ENCODE measurements at regions not wholly inside any gene's neighbourhood (a gene's known extent, or its start where the extent isn't known, plus 50 kb on each side); places are given as distances from the start of the nearest gene placed in this dataset.
"Not testable (repeated sequence)": the region's sequence is repeated elsewhere in the genome, so short reads cannot be mapped to it uniquely, and the experiment has no call there.

DNA sequence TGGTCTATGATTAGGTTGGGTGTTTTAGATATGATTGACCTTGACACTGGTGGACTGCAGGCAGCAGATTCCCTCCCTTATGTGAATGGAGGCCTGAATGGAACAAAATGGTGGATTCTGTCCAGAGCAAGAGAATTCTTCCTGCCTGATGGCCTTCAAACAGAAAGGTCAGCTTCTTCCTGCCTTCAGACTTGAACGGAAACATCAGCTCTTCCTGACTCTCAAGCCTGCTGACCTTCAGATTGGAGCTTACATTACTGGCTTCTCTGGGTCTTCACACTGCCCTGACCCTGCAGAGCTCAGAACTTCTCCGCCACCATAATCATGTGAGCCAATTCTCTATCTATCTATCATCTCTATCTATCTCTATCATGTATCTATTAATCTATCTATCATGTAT is 111.6 kb downstream of the RAMP3 start:
- DNase-seq, result no peak

DNA sequence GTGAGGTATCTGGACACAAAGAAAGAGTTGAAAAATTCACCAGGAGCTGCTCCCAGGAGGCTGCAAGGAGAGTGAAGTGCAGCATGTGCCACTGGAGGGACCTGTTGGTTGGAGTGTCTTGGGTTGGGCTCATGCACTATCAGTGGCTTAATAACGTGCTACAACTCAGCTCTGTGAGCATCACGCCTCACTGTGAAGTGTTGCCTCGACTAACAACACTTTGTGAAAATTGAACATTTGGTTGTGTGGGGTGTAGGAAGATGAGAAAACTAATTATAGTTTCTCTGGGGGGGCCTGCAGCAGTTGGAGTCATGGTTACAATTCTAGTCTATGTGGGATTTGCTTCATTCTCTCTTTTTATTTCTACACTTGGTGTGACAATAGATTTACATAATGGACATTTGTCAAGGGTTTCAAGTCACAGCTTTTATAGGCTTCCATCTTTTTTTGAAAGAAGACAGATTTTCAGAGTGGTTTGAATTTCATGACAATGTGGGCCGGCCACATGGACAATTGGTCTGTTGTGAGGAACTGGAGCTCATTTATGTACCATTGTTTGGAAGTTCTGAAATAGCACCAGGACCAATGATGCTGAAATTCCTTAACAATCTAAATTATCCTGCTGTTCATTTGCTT is 121.3 kb downstream of the RAMP3 start:
- DNase-seq, result no peak

DNA sequence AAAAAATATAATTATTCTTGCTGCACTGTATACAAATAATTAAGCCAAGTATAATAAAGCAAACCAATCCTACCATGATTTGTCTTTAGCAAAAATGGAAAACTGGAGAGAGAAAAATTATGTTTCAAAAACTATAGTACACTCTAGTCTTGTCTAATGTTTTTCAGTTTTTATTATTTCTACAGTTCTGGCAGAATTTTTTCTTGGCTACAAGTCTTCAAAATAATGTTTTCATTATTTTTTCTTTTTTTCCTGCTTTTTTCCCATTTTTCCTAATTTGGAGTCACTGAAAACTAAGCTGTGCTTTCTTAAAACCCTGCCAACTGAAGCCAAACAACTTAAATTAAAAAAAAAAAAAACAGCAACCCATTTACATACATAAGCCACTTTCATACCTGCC is 132.0 kb downstream of the RAMP3 start:
- DNase-seq, result not testable (repeated sequence)

DNA sequence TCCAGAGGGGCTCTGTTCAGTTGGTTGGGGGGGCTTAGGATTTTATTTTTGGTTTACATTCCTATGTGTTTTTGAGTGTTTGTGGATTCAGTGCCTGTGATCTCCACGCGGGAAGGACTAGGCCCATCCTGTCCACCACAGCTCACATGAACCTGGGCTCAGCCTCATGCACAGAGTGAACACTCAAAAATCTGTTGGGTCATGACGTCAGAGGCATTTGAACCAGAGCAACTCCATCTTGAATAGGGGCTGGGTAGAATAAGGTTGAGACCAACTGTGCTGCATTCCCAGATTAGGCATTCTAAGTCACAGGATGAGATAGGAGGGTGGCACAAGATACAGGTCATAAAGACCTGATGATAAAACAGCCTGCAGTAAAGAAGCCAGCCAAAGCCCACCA is 133.3 kb downstream of the RAMP3 start:
- no peak for DNase-seq

DNA sequence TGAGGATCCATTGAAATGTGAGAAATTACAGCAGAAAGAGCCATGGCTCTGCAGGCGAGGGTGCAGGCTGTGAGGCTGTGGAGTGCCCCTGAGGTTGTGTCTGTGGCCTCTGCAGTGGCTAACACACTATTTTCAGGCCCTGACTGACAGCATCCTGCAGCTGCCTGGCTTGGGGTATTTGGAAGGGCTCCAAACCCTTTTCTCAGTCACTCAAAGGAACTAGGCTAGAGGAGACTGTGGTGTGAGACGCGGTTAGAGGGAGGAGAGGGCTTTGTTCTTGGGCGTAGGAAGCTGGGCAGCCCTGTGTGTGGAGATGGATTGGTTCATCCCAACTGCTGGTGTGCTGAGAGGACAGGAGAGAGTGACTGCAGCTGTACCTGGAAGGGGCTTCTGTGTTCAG is 134.9 kb downstream of the RAMP3 start:
- DNase-seq, result no peak

DNA sequence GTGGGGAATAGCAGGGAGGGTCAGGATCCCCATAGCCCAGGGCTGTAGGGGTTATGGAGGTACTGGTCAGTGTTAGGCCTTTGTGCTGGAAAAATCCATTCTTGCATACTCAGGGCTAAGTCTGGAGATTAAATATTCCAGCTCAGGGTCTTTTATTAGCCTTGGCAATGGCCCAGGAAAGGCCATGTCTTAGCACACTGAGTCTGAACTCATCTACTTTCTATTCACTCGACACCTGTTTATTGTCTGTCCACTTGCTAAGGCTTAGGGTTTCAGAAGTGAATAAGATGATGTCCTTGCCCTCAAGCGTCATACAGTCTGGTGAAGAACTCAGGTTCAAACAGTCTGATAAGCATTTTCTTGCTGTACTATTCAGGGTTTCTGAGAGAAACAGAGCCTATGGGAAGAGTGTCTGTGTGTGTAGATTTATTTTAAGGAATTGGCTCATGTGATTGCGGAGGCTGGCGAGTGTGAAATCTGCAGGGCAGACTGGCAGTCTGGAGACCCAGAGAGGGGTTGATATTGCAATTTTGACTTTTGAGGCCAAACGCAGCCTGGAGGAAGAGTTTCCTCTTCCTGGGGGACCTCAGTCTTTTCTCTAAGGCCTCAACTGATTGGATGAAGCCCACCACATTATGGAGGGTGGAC is 135.8 kb downstream of the RAMP3 start:
- no peak for DNase-seq

DNA sequence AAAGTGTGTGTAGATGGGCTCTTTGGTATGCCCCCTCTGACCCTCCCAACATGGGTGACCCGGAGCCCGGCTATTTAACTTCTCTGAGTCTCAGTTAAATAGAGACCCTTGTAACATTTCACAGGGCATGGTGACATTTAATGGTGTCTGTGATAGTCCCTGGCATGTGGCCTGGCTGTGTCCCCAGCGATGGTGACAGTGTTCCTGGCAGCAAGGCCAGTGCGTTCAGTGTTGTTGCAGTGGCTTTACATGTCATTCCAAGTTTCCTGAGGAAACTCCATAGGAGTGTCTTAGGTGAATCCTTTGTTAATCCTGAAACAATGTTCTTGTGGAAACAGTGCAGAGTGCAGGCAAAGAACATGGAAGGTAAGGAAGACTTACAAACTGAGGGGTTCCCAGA is 137.0 kb downstream of the RAMP3 start:
- DNase-seq, result no peak

DNA sequence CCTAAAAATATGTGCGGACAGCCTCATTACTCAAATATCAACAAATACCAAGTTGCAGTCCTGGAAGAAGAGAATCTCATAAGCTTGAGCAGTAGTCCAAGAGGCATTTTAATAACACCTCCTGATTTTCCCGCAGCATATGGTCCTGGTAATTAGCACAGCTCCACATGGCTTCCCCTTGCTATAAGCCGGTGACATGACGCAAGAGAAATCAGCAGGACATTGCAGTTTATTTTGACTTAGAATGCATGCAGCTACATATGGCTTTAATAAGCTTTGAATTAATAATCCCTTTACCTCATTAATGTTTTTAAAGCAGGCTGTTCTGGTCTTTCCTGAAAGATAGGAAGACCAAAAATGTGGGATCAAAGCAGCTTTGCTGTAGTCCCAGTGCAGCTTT is 137.6 kb downstream of the RAMP3 start:
- DNase-seq, result no peak

DNA sequence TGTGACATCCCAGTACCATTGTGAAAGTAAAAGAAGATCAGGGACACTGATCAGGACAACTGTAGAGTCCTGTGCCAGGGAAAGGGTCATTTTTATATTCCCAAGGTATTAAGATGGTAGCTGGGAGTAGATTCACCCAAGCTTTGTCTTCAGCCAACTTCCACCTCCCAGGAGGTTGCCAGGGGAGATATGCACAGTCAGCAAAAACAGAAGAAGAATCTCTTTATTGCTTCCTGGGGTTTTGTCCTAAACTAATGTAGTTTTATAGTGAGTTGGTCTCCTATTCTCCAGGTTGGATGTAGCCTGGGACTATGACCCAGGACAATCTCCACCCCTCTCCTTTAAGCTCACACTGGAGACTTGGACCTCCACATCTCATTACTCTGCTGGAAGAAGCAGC is 139.2 kb downstream of the RAMP3 start:
- DNase-seq, result no peak

DNA sequence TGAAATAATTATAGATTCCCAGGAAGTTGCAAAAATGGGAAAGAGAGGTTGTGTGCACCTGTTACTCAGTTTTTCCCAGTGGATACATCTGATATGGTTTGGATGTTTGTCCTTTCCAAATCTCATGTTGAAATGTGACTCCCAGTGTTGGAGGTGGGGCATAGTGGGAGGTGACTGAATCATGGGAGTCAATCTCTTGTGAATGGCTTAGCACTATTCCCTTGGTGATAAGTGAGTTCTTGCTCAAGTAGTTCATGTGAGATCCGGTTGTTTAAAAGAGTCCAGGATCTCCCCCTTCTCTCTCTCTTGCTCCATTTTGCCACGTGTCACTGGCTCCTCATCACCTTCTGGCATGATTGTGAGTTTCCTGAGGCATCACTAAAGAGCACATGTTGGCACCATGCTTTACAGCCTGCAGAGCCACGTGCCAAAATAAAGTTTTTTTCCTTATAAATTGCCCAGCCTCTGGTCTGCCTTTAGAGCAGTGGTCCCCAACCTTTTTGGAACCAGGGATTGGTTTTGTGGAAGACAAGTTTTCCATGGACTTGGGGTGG is 149.2 kb downstream of the RAMP3 start:
- no peak for DNase-seq

DNA sequence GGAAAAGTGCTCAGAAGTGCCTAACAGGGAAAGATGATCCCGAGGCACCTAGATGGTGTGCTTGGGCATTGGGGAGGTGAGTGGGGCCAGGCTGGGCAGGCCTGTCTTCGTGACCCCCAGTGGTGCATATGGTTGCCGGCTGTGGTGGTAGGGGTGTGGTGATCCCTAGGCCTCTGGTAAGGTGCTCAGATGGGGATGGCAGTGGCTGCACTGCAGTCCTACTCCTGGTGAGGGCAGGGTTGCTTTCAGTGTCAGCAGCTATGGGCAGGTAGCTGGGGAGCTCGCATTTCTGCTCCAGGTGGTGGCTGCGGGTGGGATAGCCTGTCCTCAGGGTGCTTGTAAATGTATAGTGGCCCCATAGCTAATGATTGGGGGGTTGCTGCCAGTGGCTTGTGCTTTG is 154.0 kb downstream of the RAMP3 start:
- no peak for DNase-seq

DNA sequence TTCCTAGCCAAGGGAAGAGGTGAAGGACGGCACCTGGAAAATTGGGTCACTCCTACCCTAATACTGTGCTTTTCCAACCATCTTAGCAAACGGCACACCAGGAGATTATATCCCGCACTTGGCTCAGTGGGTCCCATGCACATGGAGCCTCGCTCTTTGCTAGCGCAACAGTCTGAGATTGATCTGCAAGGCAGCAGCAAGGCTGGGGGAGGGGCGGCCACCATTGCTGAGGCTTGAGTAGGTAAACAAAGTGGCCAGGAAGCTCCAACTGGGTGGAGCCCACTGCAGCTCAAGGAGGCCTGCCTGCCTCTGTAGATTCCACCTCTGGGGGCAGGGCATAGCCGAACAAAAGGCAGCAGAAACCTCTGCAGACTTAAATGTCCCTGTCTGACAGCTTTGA is 157.9 kb downstream of the RAMP3 start:
- not testable (repeated sequence) for DNase-seq

DNA sequence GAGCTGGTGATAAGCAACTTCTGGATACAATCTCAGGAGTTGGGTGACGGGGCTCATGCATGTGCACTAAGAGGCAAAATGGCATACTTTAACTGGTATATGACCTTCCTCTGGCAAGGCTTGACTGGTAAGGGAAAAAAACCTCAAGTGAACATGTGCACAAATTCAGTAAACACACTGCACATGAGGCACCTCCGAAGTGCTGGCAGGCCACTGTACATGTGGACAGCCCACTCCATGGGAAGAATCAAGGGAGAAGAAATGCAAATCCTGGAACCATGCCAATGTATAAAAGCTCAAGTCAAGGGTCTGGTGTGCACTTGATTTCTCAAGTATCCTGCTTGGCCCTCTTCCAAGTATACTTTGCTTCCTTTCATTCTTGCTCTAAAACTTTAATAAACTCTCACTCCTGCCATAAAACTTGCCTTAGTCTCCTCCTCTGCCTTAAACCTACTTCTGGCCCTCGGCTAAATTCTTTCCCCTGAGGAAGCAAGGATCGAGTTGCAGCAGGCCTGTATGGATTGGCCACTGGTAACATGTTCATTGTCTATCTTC is 167.2 kb downstream of the RAMP3 start:
- no peak for DNase-seq

DNA sequence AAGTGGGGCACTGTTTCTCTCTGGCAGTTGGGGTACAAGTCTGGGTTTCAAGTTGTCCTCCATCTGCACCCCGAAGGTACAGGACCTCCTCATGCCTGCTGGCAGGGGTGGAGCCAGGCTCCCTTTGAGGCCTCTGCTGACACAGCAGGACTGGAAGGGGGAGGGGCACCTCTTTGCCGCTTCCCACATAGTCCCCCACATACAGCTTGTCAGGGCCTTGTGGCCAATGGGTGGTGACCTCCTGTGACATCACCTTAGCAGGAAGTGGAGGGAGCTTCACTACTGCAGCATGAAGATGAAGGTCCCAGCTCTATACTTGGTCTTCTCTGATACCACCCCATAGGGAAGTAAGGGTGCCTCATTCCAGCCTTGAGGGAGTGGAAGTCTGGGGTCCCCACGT is 167.8 kb downstream of the RAMP3 start:
- no peak for DNase-seq

DNA sequence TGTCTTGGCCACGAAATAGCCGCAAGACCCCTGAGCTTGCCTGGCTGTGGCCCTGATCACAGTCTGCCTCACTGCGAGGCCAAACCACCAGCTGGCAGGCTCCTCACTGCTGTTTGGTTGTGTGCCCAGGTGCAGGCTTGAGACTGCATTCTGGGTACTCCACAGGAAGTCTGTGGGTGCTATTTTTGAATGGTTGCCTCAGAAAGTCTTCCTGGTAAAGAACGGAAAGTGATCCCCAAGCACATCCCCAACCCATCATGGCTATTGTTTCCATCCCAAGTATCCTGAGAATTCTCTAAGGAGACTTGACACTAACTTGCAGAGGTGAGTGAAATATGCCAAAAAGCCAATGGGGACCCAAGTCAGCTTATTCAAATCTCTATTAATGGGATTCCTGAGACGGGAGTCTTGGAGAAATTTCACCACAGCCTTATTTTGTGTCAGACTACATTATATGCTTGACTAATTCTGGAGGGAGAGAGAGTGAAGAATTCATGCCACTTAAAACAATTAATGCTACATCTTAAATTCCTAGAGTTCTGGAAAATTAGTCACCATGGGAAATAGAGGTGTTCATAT is 170.9 kb downstream of the RAMP3 start:
- DNase-seq, result no peak

DNA sequence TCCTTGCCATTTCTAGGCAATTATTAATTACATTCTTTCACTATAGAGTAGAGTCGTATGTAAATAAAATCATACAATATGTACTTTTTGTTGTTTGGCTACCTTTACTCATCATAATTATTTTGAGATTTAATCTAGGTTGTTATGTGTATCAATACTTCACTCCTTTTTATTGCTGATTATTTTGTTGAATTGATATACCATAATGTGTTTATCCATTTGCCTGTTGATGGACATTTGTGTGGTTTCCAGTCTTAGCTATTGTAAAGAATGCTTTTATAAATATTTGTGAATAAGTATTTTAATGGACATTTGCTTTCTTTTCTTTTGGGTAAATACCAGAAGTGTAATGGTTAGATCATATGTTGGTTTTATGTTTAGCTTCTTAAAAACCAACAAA is 174.0 kb downstream of the RAMP3 start:
- no peak for DNase-seq

DNA sequence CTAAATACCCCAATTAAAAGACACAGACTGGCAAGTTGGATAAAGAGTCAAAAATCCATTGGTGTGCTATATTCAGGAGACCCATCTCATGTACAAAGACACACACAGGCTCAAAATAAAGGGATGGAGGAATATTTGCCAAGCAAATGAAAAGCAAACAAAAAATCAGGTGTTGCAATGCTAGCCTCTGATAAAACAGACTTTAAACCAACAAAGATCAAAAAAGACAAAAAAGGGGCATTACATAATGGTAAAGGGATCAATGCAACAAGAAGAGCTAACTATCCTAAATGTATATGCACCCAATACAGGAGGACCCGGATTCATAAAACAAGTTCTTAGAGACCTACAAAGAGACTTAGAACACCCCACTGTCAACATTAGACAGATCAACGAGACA is 177.4 kb downstream of the RAMP3 start:
- not testable (repeated sequence) for DNase-seq

DNA sequence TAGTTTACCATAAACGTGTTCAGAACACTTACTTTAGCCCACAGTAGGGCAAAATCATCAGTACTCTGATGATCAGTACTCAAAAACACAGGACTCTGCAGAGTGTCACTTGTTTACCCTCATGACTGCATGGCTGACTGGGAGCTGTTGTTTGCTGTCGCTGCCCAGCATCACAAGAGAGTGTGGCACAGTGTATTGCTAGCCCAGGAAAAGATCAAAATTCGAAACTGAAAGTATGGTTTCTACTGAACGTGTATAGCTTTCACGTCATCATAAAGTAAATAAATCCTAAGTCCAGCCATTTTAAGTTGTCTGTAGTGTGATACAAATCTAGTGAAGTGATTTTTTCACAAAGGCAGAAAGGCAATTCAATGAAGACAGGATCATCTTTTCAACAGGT is 184.6 kb downstream of the RAMP3 start:
- DNase-seq, result no peak

DNA sequence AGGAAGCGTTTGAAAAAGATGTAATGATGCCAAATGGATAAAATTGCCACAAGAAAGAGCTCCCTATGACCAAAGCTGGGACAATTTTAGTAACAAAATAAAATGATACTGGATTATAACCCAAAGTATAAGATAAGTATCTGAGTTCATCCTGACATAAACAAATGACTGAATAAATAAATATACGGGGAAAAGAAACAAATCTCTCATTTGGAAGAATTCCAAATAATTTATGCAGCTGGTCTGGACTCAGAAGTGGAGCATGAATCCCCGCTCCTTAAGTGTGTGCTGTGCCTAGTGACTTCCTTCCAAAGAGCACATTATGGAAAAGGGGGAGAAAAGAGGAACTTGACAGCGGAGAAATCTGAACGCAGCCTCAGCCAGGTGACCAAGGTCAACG is 186.2 kb downstream of the RAMP3 start:
- DNase-seq, result no peak

DNA sequence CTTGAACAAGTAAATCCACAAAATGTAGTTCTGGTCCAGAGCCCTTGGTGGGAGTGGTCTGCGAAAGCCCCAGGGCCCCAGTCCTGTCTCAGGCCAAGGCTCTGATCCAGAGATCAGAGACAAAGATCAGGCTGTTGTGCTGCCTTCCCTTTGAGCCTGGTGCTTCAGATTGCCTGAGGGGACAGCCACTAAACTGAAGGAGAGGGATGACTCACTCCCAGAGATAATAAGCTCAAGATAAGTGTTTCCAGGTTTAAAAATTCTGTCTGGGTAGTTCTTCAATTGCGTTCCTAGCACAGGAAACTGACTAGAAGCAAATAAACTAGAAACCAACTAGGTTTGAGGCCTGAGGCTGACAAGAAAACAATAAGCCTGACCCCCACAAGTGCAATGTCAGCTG is 190.2 kb downstream of the RAMP3 start:
- no peak for DNase-seq

DNA sequence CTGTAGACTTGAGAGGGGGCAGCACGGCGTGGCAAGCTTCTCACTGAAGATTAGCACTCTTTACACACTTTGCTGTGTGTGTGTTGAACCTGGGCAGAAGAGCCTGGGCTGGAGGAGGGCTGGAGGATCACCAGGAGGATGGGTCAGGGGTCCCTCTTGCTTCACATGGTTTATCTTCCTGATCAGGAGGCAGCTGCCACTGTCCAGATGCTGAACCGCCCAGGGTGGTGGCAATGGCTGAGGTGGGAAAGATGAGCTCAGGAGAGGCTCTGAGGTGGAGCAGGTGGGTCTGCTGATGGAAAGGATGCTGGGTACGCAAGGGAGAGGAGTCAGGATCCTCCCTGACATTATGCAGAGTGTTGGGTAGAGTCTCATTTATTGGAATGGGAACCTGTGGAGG is 191.5 kb downstream of the RAMP3 start:
- no peak for DNase-seq

DNA sequence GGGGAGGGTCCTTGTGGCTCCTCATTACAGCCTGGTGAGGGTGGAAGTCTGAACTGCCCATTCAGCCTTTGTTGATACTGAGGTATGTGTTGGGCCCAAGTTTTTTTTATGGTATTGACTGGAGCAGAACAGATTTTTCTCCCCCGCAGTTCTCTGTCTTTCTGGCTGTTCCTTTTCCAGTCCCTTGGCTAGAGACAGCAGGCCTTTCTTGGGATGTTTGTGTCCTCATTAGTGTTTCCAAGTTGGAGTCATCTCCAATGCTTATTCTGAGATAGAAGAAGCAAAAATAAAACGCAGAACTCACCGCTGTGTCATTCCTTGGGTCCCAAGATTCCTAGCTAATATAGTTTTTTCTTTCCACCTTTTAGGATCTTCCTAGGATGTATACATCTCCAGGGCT is 193.3 kb downstream of the RAMP3 start:
- no peak for DNase-seq

DNA sequence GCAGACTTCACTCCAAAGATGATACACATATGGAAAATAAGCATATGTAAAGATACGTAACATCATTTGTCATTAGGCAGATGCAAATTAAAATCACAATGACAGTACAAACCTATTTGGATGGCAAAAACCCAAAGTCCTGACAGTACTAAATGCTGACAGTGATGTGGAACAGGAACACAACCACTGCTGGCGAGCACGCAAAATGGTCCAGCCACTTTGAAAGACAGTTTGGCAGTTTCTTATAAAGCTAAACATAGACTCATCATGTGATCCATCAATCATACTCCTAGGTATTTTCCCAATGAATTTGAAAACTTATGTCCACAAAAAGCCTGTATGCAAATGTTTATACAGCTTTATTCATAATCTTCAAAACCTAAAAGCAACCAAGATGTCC is 200.7 kb downstream of the RAMP3 start:
- DNase-seq, result no peak

DNA sequence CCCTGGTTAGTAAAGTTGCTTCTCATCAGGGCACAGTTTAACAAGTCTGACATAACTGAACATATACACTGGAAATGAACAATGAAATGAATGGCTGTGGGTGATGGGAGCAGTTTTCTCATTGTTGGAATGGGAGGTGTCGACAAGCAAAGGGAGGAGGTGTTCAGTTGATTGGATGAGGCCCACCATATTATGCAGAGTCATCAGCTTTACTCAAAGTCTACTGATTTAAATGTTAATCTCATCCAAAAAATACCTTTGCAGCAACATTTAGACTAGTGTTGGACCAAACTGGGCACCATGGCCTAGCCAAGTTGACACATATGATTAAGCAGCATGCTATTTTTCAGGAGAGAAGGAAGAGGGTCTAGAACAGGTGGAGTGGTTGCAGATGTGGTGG is 201.7 kb downstream of the RAMP3 start:
- no peak for DNase-seq
